Progenitor cell of endocrine pancreas (in vitro differentiated cells): ENCODE measurements at regions not wholly inside any gene's neighbourhood (a gene's known extent, or its start where the extent isn't known, plus 50 kb on each side); places are given as distances from the start of the nearest gene placed in this dataset.

Experiments
- DNase-seq: peaks from one replicate; pipeline ENCODE4 v3.0.0; 2021; ENCODE audit warnings: low spot score; ENCODE audit not compliant: unreplicated experiment
- H3K27ac Mint-ChIP-seq: 2 replicates; pipeline ENCODE4 v1.8.0; 2021; ENCODE audit warnings: mild to moderate bottlenecking, moderate library complexity, mixed read lengths
- H3K27me3 Mint-ChIP-seq: 2 replicates; pipeline ENCODE4 v1.8.0; 2021; ENCODE audit warnings: mixed read lengths
- H3K36me3 Mint-ChIP-seq: 2 replicates; pipeline ENCODE4 v1.8.0; 2022; ENCODE audit warnings: mixed read lengths; ENCODE audit not compliant: insufficient read depth
- H3K4me1 Mint-ChIP-seq: 2 replicates; pipeline ENCODE4 v1.8.0; 2021; ENCODE audit warnings: low read depth, mixed read lengths
- H3K4me3 Mint-ChIP-seq: 2 replicates; pipeline ENCODE4 v1.8.0; 2021; ENCODE audit warnings: low read depth, mild to moderate bottlenecking, moderate library complexity, mixed read lengths
- H3K9me3 Mint-ChIP-seq: 2 replicates; pipeline ENCODE4 v1.8.0; 2021; ENCODE audit warnings: low read depth, mixed read lengths
- TF ChIP-seq, protein P1 (sequence below): fragments of 200-600 bp; sonication (generic); IDR thresholded peaks from one replicate; pipeline ENCODE4 v1.5.0; 2021; ENCODE audit warnings: antibody characterized with exemption, mild to moderate bottlenecking; ENCODE audit not compliant: unreplicated experiment

DNA sequence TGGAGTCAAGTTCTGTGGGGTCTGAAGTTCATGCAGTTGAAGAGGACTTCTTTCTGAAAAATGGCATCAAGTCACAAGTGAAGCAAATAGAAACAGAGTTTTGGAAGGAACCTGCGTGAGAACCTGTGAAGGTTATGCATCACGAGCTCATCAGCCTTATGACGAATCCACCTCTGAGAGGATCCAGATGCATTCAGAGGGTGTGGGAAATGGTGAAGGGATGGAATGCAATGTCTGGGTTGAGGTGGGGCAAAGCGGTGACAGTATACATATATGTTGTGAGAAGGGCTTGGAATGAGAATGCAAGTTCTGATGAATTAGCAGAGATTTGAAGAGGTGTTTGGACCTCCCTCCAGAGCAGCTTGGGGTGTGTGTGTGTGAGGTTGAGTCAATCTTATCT, 382.1 kb upstream of the TBL1XR1 start:
- TF ChIP-seq, protein P1, sequence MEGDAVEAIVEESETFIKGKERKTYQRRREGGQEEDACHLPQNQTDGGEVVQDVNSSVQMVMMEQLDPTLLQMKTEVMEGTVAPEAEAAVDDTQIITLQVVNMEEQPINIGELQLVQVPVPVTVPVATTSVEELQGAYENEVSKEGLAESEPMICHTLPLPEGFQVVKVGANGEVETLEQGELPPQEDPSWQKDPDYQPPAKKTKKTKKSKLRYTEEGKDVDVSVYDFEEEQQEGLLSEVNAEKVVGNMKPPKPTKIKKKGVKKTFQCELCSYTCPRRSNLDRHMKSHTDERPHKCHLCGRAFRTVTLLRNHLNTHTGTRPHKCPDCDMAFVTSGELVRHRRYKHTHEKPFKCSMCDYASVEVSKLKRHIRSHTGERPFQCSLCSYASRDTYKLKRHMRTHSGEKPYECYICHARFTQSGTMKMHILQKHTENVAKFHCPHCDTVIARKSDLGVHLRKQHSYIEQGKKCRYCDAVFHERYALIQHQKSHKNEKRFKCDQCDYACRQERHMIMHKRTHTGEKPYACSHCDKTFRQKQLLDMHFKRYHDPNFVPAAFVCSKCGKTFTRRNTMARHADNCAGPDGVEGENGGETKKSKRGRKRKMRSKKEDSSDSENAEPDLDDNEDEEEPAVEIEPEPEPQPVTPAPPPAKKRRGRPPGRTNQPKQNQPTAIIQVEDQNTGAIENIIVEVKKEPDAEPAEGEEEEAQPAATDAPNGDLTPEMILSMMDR: no peak

DNA sequence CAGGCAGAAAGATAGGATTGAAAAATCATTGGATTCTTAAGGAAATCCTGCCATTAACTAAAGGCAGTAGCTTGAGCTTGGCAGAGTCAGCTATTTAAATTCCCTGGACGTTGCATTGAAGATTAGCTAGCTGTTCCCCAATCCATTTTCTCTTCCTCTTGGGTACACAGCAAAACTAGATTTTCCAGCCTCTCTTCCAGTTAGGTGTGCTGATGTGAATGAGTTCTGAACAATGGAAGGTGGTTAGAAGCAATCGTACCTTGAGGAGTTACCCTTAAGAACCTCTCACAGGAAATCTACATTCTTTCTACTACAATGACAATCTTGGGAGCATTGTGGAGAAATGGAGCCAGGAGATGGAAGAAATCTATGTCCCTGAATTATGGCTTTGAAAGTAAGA, 383.2 kb upstream of the TBL1XR1 start:
- Mint-ChIP-seq H3K27ac (no peak overlapping the region), H3K36me3 (no peaks in the 10 kb centered on the region), H3K27me3 (no peaks in the 10 kb centered on the region), H3K4me1 (no peaks in the 10 kb centered on the region), H3K9me3 (peaks cover 3% of the 10 kb centered on the region), H3K4me3 (no peak overlapping the region)
- no peak for DNase-seq
- TF ChIP-seq, protein P1: no peak

More for the DNA sequence above, 382.1 kb upstream of the TBL1XR1 start:
- Mint-ChIP-seq H3K4me3 (no peak overlapping the region), H3K4me1 (peaks cover under 1% of the 10 kb centered on the region), H3K9me3 (no peaks in the 10 kb centered on the region), H3K27me3 (no peaks in the 10 kb centered on the region), H3K36me3 (no peaks in the 10 kb centered on the region), H3K27ac (no peak overlapping the region)
- DNase-seq: no peak

DNA sequence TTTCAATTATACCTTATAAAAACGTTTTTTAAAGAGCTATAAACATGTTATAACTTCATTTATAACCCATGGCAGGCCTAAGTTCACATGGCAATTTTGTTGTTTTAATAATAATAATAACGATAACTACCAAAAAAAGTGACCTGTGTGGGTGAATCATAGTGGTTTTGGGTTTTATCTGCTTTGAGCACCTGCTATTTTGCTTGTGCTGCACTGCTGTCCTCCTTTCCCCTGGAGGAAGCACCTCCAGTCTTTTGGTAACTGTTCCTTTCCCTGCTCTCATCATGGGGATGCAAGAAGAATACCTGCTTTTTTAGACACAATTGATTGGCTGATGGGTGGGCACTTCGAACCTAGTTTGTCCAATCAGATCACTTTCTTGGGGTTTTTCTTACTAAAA, 388.0 kb upstream of the TBL1XR1 start:
- Mint-ChIP-seq H3K4me1 (peaks cover 7% of the 10 kb centered on the region), H3K9me3 (peaks cover 11% of the 10 kb centered on the region), H3K4me3 (no peak overlapping the region), H3K36me3 (no peaks in the 10 kb centered on the region), H3K27ac (no peak overlapping the region), H3K27me3 (no peaks in the 10 kb centered on the region)
- TF ChIP-seq, protein P1: no peak
- DNase-seq: no peak

DNA sequence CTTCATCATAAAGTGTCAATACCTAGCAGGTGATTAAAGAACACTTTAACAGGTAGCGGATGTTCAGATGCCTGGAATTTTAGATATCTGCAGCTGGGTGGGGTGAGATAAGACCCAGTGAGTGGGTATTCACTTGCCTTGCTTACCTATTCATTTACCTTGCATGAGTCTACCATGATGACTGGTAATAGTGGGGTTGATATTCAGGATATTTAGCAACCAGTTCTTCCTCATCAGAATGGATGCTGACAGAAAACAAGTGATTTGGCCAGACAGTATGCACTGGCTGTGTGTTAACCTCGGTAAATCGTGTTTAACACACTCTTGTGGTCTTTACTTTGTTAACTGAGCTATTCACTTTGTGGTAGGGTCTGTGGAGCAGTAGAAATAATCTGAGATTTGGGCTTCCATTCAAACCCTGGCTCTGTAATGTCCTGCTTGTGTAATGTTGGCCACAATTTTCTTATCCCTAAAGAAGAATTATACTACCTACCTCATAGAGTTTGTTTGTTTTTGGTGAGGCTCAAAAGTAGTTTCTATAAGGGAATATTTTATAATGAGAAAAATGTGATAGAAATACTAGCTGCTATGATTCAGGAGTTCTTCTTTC, 391.9 kb upstream of the TBL1XR1 start:
- Mint-ChIP-seq H3K9me3 (peaks cover 11% of the 10 kb centered on the region), H3K4me1 (peaks cover 10% of the 10 kb centered on the region), H3K27ac (no peak overlapping the region), H3K27me3 (no peaks in the 10 kb centered on the region), H3K4me3 (no peak overlapping the region), H3K36me3 (no peaks in the 10 kb centered on the region)
- no peak for DNase-seq
- TF ChIP-seq, protein P1: no peak

DNA sequence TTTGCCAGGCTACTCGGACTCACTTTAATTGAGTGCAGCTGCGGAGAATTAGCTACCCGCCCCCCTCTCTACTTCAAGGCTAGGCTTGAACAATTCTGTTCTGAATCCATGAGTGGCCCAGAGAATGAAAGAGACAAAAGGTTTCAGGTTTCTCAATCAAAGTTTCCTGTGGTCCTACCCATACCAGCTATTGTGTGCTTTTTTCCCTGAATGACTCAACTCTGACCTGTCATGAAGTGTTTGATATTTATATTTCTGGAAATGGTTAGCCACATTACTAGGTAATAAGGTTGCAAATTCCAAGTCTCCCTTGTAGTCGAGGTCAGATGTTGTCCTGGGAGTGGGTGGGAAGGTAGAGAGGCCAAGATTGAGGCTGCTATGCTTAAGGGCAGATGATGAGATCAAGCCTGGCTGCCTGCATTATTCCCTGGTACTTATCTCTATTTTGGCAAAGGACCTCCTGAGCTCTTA, 392.7 kb upstream of the TBL1XR1 start:
- no peak overlapping the region for H3K27ac Mint-ChIP-seq
- peaks cover 8% of the 10 kb centered on the region for H3K9me3 Mint-ChIP-seq
- DNase-seq: no peak
- TF ChIP-seq, protein P1: no peak
- H3K27me3 Mint-ChIP-seq: no peaks in the 10 kb centered on the region
- peaks cover 10% of the 10 kb centered on the region for H3K4me1 Mint-ChIP-seq
- no peak overlapping the region for H3K4me3 Mint-ChIP-seq
- H3K36me3 Mint-ChIP-seq: no peaks in the 10 kb centered on the region
